Esophagus muscularis mucosa (tissue), 3 donors: ENCODE measurements at regions not wholly inside any gene's neighbourhood (a gene's known extent, or its start where the extent isn't known, plus 50 kb on each side); places are given as distances from the start of the nearest gene placed in this dataset.
"Not testable (repeated sequence)": the region's sequence is repeated elsewhere in the genome, so short reads cannot be mapped to it uniquely, and the experiment has no call there.

ENCODE experiments used
- EP300 ChIP-seq: sonication (generic); formaldehyde crosslinking; IDR thresholded peaks from one replicate; pipeline ENCODE4 v1.6.1; 2017; ENCODE audit warnings: antibody characterized with exemption
- TF ChIP-seq, protein P1 (sequence below), 3 experiments: fragments of 200-600 bp in 2 of 3; fragments of 450-650 bp in 1 of 3; sonication (generic) in 2 of 3; IDR thresholded peaks; one replicate each; pipeline ENCODE4 v1.5.1; 2017 to 2019; ENCODE audit warnings: antibody characterized with exemption in 3 of 3, mild to moderate bottlenecking in 2 of 3, moderate library complexity in 1 of 3

DNA sequence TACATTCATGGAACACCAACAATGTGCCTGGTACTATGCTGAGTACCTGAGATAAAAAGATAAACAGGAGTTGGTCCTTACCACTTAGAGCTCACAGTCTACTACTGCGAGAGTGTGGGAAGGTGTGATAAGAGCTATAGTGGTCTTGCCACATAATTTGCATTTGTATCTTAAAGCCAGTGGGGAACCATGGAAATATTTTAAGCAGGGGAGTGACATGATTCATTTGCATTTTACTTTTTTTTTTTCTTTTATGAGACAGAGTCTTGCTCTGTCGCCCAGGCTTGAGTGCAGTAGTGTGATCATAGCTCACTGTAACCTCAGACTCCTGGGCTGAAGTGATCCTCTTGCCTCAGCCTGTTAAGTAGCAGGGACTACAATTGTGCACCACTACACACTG is 53.6 kb downstream of the SRGAP2 start:
- TF ChIP-seq, protein P1, sequence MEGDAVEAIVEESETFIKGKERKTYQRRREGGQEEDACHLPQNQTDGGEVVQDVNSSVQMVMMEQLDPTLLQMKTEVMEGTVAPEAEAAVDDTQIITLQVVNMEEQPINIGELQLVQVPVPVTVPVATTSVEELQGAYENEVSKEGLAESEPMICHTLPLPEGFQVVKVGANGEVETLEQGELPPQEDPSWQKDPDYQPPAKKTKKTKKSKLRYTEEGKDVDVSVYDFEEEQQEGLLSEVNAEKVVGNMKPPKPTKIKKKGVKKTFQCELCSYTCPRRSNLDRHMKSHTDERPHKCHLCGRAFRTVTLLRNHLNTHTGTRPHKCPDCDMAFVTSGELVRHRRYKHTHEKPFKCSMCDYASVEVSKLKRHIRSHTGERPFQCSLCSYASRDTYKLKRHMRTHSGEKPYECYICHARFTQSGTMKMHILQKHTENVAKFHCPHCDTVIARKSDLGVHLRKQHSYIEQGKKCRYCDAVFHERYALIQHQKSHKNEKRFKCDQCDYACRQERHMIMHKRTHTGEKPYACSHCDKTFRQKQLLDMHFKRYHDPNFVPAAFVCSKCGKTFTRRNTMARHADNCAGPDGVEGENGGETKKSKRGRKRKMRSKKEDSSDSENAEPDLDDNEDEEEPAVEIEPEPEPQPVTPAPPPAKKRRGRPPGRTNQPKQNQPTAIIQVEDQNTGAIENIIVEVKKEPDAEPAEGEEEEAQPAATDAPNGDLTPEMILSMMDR (IDR thresholded peaks at IDR 0.05), result not testable (repeated sequence)
- not testable (repeated sequence) for TF ChIP-seq EP300
